ENCODE measurements at regions not wholly inside any gene's neighbourhood (a gene's known extent, or its start where the extent isn't known, plus 50 kb on each side); places are given as distances from the start of the nearest gene placed in this dataset.

DNA sequence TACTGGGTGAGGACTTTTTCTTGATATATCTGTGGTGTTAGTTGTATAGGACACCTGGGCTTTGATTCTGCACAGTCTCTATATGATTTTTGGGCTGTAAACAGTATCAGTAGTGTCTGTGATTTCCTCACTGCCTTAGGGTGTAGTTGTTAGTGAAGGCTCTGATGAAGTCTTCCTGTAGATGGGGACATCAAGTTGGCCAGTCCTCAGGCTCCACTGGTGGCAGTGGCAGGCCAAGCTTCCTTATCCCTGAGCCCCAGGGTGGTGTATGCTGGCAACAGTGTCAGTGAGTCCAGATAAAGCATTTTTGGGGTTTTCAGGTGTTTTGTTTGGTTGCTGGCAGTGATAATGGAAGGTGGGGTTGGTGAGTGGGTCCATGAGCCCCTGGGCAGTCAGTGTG, 961.4 kb downstream of the DSC3 start:
- Histone ChIP-seq H3K9ac (ENCODE audit: low read depth in 2 of 2, low read length in 2 of 2) (no peak overlapping the region), H3K4me1 (no peaks in the 10 kb centered on the region), H3K27ac (no peak overlapping the region), H3K36me3 (no peaks in the 10 kb centered on the region), H3K9me3 (no peaks in the 10 kb centered on the region), H3K4me3 (no peak overlapping the region), H3K27me3 (no peaks in the 10 kb centered on the region)
- no peak for DNase-seq
- TF ChIP-seq, protein P1, sequence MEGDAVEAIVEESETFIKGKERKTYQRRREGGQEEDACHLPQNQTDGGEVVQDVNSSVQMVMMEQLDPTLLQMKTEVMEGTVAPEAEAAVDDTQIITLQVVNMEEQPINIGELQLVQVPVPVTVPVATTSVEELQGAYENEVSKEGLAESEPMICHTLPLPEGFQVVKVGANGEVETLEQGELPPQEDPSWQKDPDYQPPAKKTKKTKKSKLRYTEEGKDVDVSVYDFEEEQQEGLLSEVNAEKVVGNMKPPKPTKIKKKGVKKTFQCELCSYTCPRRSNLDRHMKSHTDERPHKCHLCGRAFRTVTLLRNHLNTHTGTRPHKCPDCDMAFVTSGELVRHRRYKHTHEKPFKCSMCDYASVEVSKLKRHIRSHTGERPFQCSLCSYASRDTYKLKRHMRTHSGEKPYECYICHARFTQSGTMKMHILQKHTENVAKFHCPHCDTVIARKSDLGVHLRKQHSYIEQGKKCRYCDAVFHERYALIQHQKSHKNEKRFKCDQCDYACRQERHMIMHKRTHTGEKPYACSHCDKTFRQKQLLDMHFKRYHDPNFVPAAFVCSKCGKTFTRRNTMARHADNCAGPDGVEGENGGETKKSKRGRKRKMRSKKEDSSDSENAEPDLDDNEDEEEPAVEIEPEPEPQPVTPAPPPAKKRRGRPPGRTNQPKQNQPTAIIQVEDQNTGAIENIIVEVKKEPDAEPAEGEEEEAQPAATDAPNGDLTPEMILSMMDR (IDR thresholded peaks at IDR 0.05): no peak
- intact Hi-C loops (cut with DNase I): no loop called here

DNA sequence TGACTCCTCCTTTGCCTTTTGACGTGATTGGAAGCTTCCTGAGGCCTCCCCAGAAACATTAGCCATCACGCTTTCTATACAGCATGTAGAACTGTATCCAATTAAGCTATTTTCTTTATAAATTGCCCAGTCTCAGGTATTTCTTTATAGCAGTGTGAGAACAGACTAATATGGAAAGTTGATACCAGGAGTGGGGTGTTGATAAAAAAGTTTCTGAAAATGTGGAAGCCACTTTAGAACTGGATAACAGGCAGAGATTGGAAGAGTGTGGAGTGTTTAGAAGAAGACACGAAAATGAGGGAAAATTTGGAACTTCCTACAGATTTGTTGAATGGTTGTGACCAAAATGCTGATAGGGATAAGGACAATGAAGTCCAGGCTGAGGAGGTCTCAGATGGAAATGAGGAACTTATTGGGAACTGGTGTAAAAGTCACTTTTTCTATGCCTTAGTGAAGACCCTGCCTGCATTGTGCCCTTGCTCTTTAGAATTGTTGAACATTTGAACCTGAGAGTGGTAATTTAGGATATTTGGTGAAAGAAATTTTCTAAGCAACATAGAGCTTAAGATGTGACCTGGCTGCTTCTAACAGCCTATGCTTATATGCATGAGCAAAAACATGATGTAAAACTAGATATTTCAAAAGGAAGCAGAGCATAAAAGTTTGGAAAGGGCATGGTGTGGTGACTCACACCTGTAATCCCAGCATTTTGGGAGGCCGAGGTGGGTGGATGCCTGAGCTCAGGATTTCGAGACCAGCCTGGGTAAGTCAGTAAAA, 969.7 kb downstream of the DSC3 start:
- no peak for DNase-seq
- intact Hi-C loops (cut with DNase I): no loop called here
- H3K36me3 ChIP-seq: no peaks in the 10 kb centered on the region
- no peak overlapping the region for H3K4me3 ChIP-seq
- H3K27me3 ChIP-seq: no peaks in the 10 kb centered on the region
- TF ChIP-seq, protein P1 (IDR thresholded peaks at IDR 0.05): no peak
- no peaks in the 10 kb centered on the region for H3K4me1 ChIP-seq
- no peak overlapping the region for H3K27ac ChIP-seq
- H3K9me3 ChIP-seq: no peaks in the 10 kb centered on the region
- H3K9ac ChIP-seq (ENCODE audit: low read depth in 2 of 2, low read length in 2 of 2): no peak overlapping the region

DNA sequence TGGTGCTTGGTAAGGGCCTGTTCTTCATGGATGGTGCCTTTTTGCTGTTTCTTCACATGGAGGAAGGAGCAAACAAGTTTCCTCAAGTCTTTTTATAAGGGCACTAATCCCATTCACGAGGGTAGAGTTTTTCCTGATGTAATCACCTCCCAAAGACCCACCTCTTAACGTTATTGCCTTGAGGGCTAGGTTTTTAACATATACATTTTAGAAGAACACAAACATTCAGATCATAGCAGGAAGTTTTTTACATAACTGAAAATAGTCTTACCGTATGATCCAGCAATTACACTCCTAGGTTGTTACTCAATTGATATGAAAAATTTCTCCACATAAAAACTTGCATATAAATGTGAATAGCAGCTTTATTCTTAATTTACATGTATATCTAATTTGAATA, 976.3 kb downstream of the DSC3 start:
- H3K9me3 ChIP-seq: no peaks in the 10 kb centered on the region
- no peak overlapping the region for H3K4me3 ChIP-seq
- H3K27ac ChIP-seq: no peak overlapping the region
- no peaks in the 10 kb centered on the region for H3K4me1 ChIP-seq
- TF ChIP-seq, protein P1 (IDR thresholded peaks at IDR 0.05): no peak
- no peak for DNase-seq
- no peaks in the 10 kb centered on the region for H3K27me3 ChIP-seq
- intact Hi-C loops (cut with DNase I): no loop called here
- no peaks in the 10 kb centered on the region for H3K36me3 ChIP-seq
- H3K9ac ChIP-seq (ENCODE audit: low read depth in 2 of 2, low read length in 2 of 2): no peak overlapping the region

DNA sequence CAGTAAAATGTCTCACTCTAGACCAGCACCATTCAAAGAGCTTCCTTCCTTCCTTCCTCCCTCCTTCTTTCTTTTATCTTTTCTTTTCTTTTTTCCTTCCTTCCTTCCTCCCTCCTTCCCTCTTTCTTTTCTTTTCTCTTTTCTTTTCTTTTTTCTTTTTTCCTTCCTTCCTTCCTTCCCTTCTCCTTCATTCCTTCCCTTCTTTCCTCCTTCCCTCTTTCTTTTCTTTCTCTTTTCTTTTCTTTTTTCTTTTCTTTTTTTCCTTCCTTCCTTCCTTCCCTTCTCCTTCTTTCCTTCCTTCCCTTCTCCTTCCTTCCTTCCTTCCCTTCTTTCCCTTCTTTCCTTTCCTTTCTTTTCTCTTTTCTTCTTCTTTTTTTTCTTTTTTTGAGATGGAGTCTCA, 985.1 kb downstream of the DSC3 start:
- TF ChIP-seq, protein P1 (IDR thresholded peaks at IDR 0.05): no peak
- Histone ChIP-seq H3K9ac (ENCODE audit: low read depth in 2 of 2, low read length in 2 of 2) (no peak overlapping the region), H3K4me1 (no peaks in the 10 kb centered on the region), H3K27ac (no peak overlapping the region), H3K4me3 (no peak overlapping the region), H3K9me3 (no peaks in the 10 kb centered on the region), H3K36me3 (no peaks in the 10 kb centered on the region), H3K27me3 (no peaks in the 10 kb centered on the region)
- intact Hi-C loops (cut with DNase I): no loop called here
- no peak for DNase-seq

DNA sequence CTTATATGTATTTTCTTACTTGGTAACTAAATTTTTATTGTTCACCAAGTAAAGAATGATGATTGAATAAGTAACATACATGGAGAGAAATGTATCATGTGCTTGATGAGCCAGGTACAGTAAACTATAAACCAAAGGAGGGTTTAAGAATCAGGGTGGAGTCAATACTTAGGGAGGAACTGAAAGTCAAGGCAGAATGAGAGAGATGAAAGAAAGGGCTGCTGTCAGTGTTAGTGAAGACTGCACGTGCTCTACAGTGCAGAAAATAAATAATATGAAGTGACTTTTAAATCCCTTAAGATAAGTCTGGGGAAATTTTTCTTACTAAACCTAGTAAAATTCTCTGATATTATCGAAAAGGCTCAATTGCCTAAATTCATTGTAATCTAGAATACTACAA, 986.0 kb downstream of the DSC3 start:
- TF ChIP-seq, protein P1 (IDR thresholded peaks at IDR 0.05): no peak
- Histone ChIP-seq H3K4me1 (no peaks in the 10 kb centered on the region), H3K27me3 (no peaks in the 10 kb centered on the region), H3K9me3 (no peaks in the 10 kb centered on the region), H3K4me3 (no peak overlapping the region), H3K27ac (no peak overlapping the region), H3K9ac (ENCODE audit: low read depth in 2 of 2, low read length in 2 of 2) (no peak overlapping the region), H3K36me3 (no peaks in the 10 kb centered on the region)
- intact Hi-C loops (cut with DNase I): no loop called here
- no peak for DNase-seq

All from colonic mucosa (tissue), 4 donors.